Fibroblast of mammary gland (primary cell): ENCODE measurements at regions not wholly inside any gene's neighbourhood (a gene's known extent, or its start where the extent isn't known, plus 50 kb on each side); places are given as distances from the start of the nearest gene placed in this dataset.
A peak's percentile ranks its signal among the peaks of the same experiment; 100 is the strongest.

ENCODE experiments used
- DNase-seq: peaks from one replicate; pipeline ENCODE4 v3.0.0-alpha.2; 2010; ENCODE audit warnings: low read depth
- H3K4me3 ChIP-seq: 2 replicates; pipeline ENCODE4 v1.5.1; 2011; ENCODE audit warnings: low read depth, mild to moderate bottlenecking, low read length, moderate library complexity; ENCODE audit not compliant: control insufficient read depth
- TF ChIP-seq, protein P1 (sequence below): conservative IDR thresholded peaks from 2 replicates; pipeline ENCODE4 v1.5.1; 2011; ENCODE audit warnings: low read depth, low read length, inconsistent platforms; ENCODE audit not compliant: control insufficient read depth, insufficient read depth

DNA sequence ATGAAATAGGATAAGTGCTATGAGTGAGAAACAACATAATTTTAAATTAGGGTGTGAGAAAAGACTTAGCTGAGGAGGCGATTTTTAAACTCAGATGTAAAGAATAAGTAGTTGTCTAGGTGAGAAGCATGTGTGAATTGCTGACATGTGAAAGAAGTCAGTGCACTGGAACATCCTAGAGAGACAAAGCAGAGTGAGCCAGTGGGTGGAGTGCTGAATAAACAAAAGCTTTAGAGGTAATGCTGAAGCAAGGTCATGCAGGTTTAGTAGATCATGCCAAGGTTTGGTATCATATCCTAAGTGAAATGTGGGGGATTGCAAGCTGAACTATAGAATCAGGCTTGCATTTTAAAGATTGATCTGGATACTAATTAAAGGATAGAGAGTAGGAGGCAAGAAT lies 89.4 kb downstream of the KIF2B start:
- DNase-seq, result no peak
- TF ChIP-seq, protein P1, sequence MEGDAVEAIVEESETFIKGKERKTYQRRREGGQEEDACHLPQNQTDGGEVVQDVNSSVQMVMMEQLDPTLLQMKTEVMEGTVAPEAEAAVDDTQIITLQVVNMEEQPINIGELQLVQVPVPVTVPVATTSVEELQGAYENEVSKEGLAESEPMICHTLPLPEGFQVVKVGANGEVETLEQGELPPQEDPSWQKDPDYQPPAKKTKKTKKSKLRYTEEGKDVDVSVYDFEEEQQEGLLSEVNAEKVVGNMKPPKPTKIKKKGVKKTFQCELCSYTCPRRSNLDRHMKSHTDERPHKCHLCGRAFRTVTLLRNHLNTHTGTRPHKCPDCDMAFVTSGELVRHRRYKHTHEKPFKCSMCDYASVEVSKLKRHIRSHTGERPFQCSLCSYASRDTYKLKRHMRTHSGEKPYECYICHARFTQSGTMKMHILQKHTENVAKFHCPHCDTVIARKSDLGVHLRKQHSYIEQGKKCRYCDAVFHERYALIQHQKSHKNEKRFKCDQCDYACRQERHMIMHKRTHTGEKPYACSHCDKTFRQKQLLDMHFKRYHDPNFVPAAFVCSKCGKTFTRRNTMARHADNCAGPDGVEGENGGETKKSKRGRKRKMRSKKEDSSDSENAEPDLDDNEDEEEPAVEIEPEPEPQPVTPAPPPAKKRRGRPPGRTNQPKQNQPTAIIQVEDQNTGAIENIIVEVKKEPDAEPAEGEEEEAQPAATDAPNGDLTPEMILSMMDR, result no peak
- no peak overlapping the region for H3K4me3 ChIP-seq

DNA sequence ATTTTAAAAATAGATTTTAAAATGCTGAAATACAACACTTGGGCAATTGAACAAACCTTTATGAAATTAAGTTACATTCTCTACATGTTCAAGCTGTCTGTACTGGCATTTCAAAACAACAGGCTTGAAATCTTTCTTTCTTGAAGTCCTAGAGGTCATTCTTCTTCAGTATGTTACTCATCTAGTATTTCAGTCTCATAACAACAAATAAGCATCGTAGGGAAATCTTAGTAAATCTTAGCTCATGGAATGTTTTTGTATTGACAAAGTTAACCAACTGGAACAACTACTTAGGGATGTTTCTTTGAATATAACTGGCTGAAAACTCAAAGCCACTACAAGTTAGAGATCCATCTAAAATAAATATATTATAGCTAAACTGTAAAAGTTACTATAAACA lies 96.6 kb downstream of the KIF2B start:
- no peak overlapping the region for H3K4me3 ChIP-seq
- DNase-seq, result no peak
- TF ChIP-seq, protein P1, result no peak

DNA sequence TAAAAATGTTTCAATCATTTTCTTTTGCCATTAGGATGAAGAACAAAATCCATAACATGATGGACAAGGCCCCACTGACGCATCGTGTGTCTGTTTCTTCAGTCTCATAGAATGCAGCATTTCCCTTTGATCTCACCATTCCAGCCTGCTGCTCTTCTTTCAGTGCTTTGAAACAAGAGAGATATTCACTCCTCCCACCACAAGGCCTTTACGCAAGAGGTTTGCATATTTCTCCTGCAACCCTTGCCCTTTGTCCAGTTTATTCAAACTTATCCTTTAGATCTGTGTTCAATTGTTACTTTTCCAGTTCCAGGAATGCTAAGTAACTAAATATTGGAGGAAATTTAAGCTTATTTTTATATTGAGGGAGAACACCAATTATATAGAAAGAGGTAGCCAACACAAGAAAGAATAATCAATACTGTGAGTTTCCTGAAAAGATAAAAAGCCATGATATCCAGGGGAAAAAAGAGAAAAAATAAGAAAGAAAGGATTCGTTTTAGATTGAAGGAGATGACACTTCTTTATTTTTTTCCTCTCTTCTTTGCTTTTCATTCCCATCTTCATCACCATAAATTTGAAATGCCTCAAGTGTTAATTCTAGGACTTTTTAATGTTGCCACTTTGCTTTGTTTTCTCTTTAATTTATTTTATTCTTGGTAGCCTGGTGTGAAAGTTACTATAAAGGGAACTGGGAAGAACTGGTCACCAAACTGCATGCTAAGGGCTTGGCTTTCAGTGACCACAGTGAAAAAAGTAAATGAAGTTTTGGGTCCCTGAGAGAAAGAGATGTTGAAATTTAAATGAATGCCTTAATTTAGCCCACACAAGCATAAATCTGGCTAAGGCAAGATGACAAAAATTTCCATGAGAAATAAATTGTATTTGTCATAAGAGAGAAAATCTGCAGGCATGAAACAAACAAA lies 102.1 kb downstream of the KIF2B start:
- peak; percentile 0 for DNase-seq
- no peak overlapping the region for H3K4me3 ChIP-seq
- TF ChIP-seq, protein P1, result no peak

DNA sequence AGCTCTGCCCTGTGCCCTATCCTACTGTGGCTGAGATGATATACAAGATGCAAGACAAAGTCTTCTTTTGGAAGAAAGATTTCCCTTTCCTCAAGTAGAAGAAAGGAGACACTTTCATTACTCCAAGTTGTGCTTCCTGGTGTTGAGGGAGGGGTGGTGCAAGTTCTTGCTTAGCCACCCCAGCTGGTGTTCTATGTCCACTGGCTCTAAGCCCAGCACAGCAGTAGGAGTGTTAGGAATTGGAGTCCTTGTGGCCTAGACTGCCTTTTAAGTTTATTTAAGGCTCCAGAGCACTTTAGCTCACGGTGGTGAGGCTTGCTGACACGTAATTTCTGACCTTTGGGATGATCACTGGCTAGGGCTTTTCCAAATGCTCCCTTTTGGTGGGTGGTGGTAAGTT lies 109.7 kb downstream of the KIF2B start:
- no peak overlapping the region for H3K4me3 ChIP-seq
- TF ChIP-seq, protein P1, result no peak
- no peak for DNase-seq

DNA sequence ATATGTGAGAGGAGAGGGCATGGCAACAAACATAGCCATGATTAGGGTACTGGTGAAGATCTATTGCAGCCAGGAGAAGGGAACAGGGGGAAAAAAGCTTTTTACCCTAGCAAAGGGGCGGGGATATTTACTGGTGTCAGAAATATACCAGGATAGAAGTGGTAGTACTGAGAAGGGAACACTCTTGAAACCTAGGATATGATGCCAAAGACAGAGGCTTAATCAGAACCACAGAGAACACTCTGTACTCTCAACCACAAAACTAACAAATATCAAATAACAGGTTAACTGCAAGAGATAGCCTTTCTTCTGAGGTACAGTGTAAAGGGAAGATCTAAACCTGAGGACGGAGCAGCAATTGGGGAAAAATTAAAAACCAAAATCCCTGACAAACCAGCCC lies 112.2 kb downstream of the KIF2B start:
- no peak for DNase-seq
- no peak overlapping the region for H3K4me3 ChIP-seq
- TF ChIP-seq, protein P1, result no peak

DNA sequence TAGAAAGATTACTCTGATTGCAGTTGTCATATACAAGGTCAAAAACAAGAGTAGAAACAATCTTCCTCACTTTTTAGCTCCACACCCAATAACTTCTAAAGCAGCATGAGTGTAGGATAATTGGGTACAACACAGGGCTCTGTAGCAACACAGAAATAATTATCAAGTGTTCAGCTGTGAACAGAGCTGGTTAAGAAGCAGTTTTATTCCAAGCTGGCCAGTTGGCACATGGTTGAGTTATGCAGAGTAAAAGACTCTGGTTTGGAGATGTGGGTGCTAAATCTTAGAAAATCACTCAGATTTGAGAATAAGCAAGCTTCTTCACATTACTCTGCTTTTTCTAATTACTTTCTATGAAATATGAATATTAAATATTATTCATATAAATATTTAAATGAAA lies 118.5 kb downstream of the KIF2B start:
- no peak overlapping the region for H3K4me3 ChIP-seq
- TF ChIP-seq, protein P1, result no peak
- no peak for DNase-seq
